NCI-H748 (cell line): ENCODE measurements at regions not wholly inside any gene's neighbourhood (a gene's known extent, or its start where the extent isn't known, plus 50 kb on each side); places are given as distances from the start of the nearest gene placed in this dataset.
"Not testable (repeated sequence)": the region's sequence is repeated elsewhere in the genome, so short reads cannot be mapped to it uniquely, and the experiment has no call there.

Experiments used
- DNase-seq: peaks from one replicate; lab custom pipeline; 2025; ENCODE audit not compliant: unreplicated experiment; lab: John Stamatoyannopoulos, UW

DNA sequence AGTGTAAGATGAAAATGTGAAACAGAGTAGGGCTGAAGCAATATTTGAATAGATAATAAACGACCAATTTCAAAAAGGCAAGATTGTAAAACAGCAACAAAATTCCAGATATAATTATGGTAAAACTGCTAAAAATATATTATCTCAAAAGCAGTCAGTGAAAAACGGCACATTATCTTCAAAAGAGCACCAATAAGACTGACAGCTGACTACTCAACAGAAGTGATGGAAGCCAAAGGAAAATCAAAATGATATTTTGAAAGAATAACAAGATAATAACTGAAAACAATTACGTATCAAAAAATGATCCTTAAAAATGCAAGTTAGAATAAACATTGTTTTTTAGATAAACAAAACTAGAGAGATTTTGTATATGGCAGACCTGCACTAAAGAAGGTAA is 920.6 kb upstream of the FAM98A start:
- no peak for DNase-seq

DNA sequence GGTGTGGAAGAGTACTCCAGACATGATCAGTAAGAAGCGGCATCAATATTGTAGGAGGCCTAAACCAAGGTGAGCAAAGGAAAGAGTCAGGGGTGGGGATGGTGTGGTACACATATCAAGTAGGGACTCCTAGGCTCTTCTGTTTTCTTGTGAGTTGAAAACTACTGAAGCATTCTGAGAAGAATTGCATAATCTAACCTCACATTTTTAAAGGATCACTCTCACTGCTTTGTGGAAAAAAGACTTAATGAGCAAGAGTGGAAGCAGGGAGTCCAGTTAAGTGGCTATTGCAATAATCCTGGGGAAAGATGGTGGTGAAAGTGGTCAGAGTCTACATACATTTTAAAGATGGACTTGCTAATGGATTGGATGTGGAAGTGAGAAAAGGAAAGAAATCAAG is 899.5 kb upstream of the FAM98A start:
- no peak for DNase-seq

DNA sequence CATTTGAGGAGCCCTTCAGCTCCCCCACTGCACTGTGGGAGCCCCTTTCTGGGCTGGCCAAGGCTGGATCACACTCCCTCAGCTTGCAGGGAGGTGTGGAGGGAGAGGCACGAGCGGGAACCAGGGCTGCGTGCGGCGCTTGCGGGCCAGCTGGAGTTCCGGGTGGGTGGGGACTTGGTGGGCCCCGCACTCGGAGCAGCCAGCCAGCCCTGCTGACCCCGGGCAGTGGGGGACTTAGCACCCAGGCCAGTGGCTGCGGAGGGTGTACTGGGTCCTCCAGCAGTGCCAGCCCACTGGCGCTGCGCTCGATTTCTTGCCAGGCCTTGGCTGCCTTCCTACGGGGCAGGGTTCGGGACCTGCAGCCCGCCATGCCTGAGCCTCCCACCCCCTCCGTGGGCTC is 895.1 kb upstream of the FAM98A start:
- not testable (repeated sequence) for DNase-seq

DNA sequence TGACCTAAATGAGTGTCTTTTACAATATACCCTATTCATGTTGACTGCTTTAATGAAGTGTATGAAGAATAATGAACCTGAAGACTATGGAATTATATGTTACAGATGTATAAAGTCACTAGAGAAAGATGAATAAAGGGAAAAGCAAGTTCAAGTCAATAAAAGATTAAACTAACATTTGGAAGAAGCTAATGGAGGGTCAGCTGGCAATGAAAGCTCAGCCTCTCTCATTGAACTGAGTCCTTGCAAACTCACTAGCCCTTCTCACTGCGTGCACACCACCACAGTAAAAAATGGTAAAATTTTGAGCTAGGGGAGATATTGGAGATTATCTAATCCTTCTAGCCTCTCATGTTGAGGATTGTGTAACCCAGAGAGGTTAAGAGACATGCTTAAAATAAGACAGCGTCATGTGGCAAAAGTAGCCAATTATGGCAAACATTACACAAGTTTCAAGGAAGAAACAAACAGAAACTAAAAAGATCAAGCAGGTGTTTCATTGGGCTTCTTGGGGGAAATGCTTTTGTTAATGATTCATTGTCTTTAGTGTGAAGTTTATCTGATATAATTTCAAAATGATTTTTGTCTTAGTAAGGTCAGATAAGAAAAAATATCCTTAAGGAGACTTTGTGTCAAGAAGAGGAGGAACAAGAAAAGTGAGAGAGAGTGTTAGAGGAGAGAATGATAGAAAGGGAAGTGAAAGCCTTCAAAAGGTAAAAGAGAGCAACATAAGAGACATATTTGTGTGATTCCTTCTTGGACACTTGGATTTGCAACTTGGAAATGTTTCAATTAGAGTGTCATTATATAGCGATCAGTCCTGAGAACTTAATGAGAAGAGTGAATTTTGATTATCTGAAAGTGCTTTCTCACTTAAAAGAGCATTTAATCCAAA is 893.7 kb upstream of the FAM98A start:
- no peak for DNase-seq

DNA sequence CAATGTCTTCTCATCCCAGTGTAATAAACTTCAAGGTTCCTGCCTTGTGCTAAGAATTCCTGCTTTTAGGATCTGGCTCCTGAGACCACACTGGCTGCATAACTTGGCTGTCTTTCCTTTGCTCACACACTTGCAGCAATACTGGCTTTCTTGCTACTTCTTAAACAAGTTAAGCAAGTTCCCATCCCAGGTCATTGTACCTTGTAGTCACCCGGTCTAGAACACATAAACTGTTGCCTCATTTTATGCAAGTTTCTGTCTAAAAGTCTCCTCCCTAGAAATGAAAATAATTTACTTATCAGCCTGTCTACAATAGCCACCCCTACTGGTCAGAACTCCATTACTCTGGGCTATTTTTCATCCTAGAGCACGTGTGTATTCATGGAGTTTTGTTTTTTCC is 887.9 kb upstream of the FAM98A start:
- no peak for DNase-seq

DNA sequence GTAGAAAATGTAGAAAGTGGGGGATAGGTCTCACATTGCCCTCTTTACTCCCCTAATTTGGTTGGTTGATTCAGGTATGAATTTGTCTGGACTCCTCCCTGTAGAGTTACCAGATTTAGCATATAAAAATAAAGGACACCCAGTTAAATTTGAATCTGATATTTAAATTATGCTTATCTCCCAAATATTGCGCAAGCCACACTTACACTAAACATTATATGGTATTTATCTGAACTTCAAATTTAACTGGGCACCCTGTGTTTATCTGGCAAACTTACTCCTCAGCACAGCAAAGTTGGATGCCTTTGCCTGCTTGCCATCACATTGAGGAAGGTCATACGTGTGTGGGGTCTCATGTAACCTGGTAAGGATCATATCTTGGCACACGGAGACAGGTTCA is 882.4 kb upstream of the FAM98A start:
- DNase-seq: no peak

DNA sequence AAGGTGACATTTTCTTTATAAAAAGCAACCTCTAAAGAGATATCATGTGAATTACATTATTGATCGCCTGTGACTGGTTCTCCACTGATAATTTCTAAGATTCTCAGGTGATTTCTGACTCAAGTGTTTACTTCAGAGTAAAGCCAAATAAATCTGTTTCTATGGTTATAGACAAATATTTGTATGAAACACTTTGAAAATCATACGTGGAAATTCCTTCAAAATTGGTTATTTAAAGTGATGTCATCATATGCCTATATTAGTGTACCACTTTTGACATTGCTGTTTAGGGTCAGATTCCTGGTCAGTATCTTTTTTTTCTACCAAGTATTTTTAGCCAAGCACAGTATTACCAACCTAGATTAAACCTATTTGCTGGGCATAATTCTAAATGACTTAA is 881.3 kb upstream of the FAM98A start:
- no peak for DNase-seq

DNA sequence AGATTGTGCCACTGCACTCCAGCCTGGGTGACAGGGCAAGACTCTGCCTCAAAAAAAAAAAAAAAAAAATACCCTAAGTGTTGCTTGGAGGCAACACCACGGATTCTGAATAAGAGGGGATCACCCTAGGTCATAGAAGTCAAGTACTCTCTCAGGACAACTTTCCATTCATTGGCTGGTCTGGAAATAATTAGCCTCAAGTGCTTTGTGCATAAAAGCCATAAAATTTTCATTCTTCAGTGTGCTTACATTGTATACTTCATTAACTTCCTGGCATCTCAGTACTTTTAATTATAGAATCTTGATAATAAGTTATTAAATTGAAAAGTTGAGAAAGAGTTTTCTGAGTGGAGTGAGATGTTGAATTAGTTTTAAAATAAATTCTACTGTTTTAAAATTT is 876.1 kb upstream of the FAM98A start:
- DNase-seq: no peak

DNA sequence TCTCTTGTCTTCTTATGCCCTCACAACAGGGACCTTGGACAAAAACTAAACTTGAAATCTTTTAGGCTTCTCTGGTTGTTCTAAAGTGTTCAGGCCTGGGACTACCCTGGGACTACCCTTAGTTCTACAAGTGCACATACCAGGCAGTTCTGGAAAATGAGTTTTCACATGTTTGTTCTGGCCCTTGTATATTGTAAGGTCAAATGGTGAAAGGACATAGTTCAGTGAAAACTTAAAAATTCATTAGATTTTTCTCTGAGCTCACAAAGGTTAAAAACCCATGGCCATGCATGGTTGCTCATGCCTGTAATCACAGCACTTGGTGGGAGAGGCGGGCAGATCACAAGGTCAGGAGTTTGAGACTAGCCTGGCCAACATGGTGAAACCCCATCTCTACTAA is 875.5 kb upstream of the FAM98A start:
- DNase-seq: no peak

DNA sequence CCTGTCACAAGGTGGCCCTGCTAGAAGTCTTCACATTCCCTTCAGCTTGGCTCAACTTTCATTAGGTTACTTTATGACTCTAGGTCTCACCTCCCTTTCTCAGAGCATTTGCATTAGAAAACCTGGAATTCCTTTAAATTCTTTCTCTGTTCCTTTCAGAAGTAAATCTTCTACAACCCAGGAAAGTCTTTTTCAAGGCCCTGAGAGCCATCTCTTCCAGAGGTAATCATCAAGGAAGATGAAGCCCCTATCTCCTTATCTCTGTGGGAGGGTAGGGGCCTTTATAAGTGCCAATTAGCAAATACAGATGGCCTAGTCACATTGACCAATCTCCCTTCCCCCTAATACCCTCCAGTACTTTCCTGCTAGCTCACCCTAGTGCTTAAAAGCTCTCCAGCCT is 848.0 kb upstream of the FAM98A start:
- DNase-seq: no peak

DNA sequence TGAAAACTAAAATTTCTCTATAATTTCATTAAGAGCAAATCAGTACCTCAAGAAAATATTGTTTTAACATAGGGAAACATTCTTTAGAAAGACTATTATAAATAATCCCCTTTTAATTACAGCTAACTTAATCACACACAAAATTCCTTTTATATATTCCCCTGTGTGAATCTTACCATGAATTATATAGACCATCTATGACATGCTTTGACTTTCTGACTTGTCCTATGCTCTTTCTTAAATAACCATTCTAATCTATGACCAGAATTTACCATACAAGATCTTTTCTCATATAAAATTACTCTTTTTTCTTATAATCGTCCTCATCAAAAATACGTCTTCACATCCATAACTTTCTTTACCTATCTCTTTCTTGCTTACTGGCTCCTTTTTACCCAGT is 824.2 kb upstream of the FAM98A start:
- DNase-seq: no peak

DNA sequence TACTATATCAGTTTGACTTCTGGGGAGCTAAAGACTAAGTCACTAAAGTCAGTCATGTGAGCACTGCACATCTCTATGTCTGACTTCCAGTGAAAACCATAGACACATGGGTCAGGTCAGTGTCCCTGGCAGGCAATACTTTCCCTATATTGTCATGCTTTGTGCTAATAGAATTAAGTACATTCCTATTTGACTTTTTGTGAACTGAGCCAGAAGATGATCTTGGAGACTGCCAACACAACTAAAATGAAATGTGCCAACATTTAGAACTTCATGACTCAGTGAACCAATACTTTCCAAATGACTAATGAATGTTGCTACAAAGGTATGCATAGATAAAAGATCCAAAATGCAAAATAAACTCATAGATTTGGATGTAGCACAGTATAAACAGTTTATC is 820.8 kb upstream of the FAM98A start:
- no peak for DNase-seq

DNA sequence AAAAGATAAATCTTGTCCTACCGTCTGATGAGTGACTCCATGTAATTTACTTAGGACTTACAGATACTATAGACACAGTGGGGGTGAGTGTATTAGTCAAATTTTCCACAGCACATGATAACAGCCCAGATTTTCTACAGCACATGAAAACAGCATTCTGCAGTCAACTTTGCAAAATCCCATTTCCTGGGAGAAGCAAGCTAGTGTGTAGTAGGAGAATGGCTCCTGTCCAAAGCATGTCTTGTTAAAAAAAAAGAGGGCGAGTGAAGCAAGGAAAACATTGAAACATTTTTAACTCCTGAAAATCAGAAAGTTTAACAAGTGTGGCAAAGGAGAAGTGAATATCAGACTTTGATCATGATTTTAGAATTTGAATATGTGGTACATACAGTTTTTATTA is 817.8 kb upstream of the FAM98A start:
- DNase-seq: no peak

DNA sequence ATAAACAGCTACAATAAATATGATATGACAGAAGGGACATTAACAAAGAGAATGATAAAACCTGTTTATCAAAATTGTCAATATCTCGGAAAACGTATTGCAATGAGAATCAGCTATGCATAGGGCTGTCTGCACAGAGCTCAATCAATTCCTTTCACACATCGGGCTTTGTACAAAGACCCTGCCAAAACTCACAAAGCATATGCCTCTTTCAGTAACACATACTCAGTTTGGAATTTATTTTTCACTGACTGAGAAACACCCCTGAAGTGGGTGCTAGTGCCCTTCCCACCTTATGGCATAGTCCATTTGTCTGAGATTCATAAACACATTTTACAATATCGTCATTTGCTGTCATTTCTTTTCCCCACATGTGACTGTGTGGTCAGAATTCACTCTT is 815.8 kb upstream of the FAM98A start:
- no peak for DNase-seq

DNA sequence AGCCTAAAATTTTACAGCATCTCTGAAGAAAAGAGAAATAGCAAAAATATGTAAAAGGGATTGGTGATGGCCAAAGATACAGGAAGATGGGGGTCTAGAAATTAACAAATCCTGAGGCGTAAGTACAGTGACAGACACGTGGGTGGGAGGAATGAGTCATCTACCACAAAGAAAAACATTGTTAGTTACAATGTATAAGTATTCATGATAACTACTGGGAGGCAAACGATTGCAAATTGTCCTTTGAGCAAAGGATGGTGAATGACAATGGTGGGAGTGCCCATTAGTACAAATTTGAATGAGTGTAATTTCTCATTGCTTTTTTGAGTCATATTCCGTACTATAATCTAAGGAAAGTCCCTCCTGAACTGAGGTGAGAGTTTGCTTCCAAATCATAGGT is 809.0 kb upstream of the FAM98A start:
- no peak for DNase-seq

DNA sequence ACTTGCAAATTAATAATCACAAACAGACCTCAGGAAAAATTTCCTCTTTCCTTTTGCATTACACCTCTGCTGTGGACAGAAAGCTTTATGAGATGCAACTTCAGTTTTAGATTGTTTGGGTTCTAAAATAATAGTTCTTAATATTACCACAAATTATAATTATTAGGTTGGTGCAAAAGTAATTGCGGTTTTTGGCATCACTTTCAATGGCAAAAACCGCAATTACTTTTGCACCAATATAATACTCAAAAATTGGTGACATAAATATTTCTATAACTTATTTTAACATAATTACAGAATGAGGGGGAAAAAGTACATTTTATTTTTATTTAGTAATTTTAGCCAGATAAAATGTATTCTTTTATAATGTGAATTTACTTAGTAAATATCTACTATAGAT is 804.4 kb upstream of the FAM98A start:
- DNase-seq: no peak

DNA sequence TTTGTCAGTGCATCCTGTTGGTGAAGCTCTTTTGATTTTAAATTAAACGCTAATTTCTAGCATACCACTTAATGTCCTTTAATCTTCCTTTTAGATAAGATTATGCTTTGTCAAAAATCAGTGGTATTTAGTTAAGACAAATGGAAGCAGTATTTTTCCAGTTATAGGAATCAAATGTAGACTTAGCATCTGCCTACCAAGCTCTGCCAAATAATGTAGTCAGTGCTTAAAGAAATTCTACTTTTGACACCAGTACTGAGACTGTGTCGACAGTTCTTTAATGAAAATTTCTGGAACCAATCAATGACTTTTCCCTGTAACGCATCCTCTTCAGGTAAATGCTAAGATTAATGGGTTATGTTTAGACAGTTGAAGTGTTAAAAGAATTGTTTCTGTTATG is 803.3 kb upstream of the FAM98A start:
- DNase-seq: no peak

DNA sequence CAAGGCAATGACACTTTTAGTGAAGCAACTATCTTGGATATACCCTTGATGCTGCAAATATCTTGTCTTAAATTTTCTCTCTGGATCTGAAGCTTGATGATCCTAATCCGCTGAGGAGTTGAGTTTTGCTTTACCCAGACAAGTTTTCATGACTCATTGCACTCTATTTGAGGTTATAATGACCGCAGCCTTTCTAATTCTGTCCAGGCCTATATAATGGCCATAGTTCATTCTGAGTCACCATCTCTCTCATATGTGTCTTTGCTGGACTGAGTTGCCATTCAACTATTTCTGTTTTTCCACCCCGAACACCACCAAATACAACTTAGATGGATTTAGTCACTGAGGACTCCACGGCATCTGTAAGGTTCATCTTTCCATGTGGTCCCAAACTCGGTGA is 802.1 kb upstream of the FAM98A start:
- DNase-seq: no peak

DNA sequence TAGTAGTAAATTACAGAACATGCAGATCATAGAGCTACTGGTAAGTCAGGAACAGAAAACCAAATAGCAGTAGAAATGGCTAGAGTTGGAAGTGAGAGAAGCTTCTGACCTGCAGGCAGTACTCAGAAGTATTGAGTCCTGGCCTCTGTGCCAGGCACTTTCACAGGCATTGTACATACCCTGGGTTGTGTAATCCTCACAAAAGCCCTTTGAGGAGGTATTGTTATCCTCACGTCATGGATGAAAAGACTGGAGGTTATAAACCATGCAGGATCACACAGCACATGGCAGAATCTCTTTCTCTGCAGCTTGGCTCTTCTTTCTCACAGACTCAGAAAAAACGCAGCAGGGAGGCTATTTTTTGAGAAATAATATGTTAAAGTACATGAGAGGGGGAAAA is 789.3 kb upstream of the FAM98A start:
- no peak for DNase-seq

DNA sequence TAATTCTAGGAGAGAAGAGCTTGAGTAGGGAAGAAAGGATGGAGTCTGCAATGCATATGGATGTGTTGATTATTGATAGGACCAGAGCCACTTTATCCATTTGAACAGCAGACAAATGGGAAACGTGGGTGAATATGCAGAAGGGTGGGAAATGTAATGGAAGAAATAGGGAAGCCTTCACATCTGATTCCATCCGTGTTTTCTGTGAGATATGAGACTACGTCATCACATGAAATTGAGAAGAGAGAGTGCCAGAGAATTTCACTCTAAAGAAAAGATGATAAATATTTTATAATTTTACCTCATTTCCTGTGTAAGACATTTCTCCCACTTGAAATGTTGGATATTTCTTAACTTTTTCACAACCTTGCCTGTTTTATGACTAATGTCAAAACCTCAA is 788.4 kb upstream of the FAM98A start:
- DNase-seq: no peak

DNA sequence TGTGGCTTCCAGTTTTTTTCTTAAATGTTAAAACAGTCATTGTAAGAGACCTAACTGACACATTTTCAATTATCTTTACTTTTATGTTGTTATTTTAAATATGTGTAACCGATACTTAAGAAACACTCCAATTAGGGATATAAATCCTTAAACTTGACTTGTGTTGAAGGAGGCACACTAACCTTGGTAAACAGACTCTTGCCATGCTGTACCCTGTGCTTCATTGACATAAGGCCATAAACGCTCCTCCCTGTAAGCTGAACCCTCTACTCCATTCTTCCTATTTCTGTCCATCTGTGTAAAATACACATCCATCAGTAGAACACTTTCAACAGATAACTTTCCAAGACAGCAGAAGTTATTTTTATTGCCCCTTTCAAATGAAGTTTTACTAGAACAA is 780.5 kb upstream of the FAM98A start:
- DNase-seq: no peak

DNA sequence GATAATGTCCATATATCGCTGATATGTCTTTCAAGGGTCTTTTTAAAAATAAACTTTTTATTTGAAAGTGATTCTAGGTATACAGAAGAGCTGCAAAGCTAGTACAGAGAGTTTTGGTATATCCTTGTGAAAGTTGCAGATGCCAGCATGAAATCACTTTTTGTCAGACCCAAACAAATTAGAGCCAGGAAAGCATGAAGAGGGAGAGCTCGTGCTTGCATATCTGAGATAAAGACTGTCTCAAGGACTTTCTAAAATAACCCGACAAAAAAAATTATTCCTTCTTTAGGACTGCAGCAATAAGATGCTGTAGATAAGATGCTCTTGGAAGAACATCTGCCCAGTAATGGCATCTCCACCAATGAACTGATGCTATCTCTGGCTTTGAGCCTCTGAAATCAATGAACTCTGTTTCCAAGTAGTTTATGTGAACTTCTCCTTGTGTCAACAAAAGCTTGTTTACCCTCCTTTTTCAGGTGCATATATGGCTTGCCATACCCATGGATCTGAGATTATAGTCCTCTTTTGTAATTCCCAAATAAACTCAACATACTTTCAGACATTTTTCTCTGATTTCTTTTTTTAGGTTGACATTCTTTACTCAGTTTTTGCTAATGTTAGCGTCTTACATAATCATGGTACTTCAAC is 774.6 kb upstream of the FAM98A start:
- no peak for DNase-seq

DNA sequence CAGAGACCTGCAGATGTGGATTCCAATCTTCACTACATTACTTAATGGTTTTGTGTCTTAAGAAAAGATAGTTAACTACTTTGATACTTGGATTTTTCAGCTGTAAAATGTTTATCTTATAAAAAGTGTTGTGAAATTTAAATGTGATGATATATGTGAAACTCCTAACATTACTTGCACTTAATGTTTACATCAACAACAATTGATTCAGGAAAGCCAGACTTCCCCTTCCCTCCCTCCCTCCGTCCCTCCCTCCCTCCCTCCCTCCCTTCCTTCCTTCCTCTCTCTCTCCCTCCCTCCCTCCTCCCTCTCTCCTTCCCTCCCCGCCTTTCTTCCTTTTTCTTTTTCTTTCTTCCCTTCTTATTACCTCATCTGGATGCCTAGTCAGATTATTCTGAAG is 773.9 kb upstream of the FAM98A start:
- DNase-seq: no peak
